ENCODE measurements at regions not wholly inside any gene's neighbourhood (a gene's known extent, or its start where the extent isn't known, plus 50 kb on each side); places are given as distances from the start of the nearest gene placed in this dataset.

GRCh38 chr4:66688674-66689073 lies 856.6 kb downstream of the CENPC start:
- H3K9me3 ChIP-seq = no peaks in the 10 kb centered on the region
- no peak for DNase-seq
- no peaks in the 10 kb centered on the region for H3K27me3 ChIP-seq
- H3K36me3 ChIP-seq = no peaks in the 10 kb centered on the region
- no peak overlapping the region for H3K4me3 ChIP-seq
- H3K4me1 ChIP-seq = no peaks in the 10 kb centered on the region
- no peak overlapping the region for H3K27ac ChIP-seq
- TF ChIP-seq, protein P1, sequence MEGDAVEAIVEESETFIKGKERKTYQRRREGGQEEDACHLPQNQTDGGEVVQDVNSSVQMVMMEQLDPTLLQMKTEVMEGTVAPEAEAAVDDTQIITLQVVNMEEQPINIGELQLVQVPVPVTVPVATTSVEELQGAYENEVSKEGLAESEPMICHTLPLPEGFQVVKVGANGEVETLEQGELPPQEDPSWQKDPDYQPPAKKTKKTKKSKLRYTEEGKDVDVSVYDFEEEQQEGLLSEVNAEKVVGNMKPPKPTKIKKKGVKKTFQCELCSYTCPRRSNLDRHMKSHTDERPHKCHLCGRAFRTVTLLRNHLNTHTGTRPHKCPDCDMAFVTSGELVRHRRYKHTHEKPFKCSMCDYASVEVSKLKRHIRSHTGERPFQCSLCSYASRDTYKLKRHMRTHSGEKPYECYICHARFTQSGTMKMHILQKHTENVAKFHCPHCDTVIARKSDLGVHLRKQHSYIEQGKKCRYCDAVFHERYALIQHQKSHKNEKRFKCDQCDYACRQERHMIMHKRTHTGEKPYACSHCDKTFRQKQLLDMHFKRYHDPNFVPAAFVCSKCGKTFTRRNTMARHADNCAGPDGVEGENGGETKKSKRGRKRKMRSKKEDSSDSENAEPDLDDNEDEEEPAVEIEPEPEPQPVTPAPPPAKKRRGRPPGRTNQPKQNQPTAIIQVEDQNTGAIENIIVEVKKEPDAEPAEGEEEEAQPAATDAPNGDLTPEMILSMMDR (IDR thresholded peaks at IDR 0.05) = no peak
- TF ChIP-seq POLR2A (IDR thresholded peaks at IDR 0.05) = no peak

- no peak for TF ChIP-seq POLR2A (IDR thresholded peaks at IDR 0.05)
- TF ChIP-seq, protein P1 (IDR thresholded peaks at IDR 0.05) = no peak
- no peak overlapping the region for H3K4me3 ChIP-seq
- no peaks in the 10 kb centered on the region for H3K27me3 ChIP-seq
- H3K4me1 ChIP-seq = no peaks in the 10 kb centered on the region
- H3K36me3 ChIP-seq = no peaks in the 10 kb centered on the region
- H3K27ac ChIP-seq = no peak overlapping the region
- no peak for DNase-seq
- H3K9me3 ChIP-seq = no peaks in the 10 kb centered on the region
Measured at GRCh38 chr4:66687459-66687858, 857.8 kb downstream of the CENPC start.

DNA sequence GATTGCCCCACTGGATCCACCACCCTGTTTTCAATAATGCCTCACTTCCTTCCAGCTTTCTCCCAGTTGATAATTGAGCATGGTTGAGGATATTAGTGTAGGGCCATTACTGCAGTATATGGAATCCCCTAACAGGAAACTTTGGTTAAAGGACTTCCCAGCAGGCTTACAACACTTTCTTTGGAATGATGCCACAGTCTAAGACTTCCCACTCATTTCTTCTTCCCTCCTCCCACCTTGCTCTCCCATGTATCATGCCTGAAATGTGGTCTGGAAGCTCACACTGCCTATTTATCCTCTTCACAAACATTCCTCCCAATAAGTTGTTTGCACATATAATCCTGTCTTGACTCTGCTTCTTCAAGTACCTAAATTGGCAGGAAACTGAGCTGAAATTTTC lies 863.3 kb downstream of the CENPC start:
- Histone ChIP-seq H3K27me3 (no peaks in the 10 kb centered on the region), H3K9me3 (no peaks in the 10 kb centered on the region), H3K4me1 (no peaks in the 10 kb centered on the region), H3K36me3 (no peaks in the 10 kb centered on the region), H3K4me3 (no peak overlapping the region), H3K27ac (no peak overlapping the region)
- DNase-seq = no peak
- TF ChIP-seq, protein P1 (IDR thresholded peaks at IDR 0.05) = no peak
- TF ChIP-seq POLR2A (IDR thresholded peaks at IDR 0.05) = no peak

GRCh38 chr4:66667249-66667648 lies 878.1 kb downstream of the CENPC start:
- Histone ChIP-seq H3K27ac (no peak overlapping the region), H3K27me3 (no peaks in the 10 kb centered on the region), H3K4me1 (no peaks in the 10 kb centered on the region), H3K36me3 (no peaks in the 10 kb centered on the region), H3K4me3 (no peak overlapping the region), H3K9me3 (no peaks in the 10 kb centered on the region)
- TF ChIP-seq, protein P1 (IDR thresholded peaks at IDR 0.05) = no peak
- TF ChIP-seq POLR2A (IDR thresholded peaks at IDR 0.05) = no peak
- no peak for DNase-seq

GRCh38 chr4:66662620-66663019 lies 882.7 kb downstream of the CENPC start:
- TF ChIP-seq POLR2A (IDR thresholded peaks at IDR 0.05) = no peak
- TF ChIP-seq, protein P1 (IDR thresholded peaks at IDR 0.05) = no peak

GRCh38 chr4:66658809-66659208 lies 886.5 kb downstream of the CENPC start:
- no peak for DNase-seq
- no peaks in the 10 kb centered on the region for H3K9me3 ChIP-seq
- no peaks in the 10 kb centered on the region for H3K36me3 ChIP-seq
- no peaks in the 10 kb centered on the region for H3K27me3 ChIP-seq
- TF ChIP-seq, protein P1 (IDR thresholded peaks at IDR 0.05) = no peak
- no peak for TF ChIP-seq POLR2A (IDR thresholded peaks at IDR 0.05)
- H3K27ac ChIP-seq = no peak overlapping the region
- H3K4me3 ChIP-seq = no peak overlapping the region
- H3K4me1 ChIP-seq = no peaks in the 10 kb centered on the region

More at GRCh38 chr4:66662620-66663019, 882.7 kb downstream of the CENPC start:
- H3K36me3 ChIP-seq = no peaks in the 10 kb centered on the region
- H3K27me3 ChIP-seq = no peaks in the 10 kb centered on the region
- H3K9me3 ChIP-seq = no peaks in the 10 kb centered on the region
- no peak overlapping the region for H3K27ac ChIP-seq
- DNase-seq = no peak
- no peaks in the 10 kb centered on the region for H3K4me1 ChIP-seq
- H3K4me3 ChIP-seq = no peak overlapping the region
